GM23248 (cell line): ENCODE measurements at regions not wholly inside any gene's neighbourhood (a gene's known extent, or its start where the extent isn't known, plus 50 kb on each side); places are given as distances from the start of the nearest gene placed in this dataset.

Source experiments
- EZH2 ChIP-seq: fragments of 200-600 bp; sonication (generic); IDR thresholded peaks from 2 replicates; pipeline ENCODE4 v1.6.1; 2018; ENCODE audit warnings: antibody characterized with exemption, mild to moderate bottlenecking; ENCODE audit not compliant: insufficient read depth, poor library complexity, severe bottlenecking
- EZH2phosphoT487 ChIP-seq: fragments of 200-600 bp; sonication (generic); IDR thresholded peaks from 2 replicates; pipeline ENCODE4 v1.6.1; 2018; ENCODE audit warnings: antibody characterized with exemption, moderate library complexity, mild to moderate bottlenecking, low read depth; ENCODE audit not compliant: insufficient read depth

DNA sequence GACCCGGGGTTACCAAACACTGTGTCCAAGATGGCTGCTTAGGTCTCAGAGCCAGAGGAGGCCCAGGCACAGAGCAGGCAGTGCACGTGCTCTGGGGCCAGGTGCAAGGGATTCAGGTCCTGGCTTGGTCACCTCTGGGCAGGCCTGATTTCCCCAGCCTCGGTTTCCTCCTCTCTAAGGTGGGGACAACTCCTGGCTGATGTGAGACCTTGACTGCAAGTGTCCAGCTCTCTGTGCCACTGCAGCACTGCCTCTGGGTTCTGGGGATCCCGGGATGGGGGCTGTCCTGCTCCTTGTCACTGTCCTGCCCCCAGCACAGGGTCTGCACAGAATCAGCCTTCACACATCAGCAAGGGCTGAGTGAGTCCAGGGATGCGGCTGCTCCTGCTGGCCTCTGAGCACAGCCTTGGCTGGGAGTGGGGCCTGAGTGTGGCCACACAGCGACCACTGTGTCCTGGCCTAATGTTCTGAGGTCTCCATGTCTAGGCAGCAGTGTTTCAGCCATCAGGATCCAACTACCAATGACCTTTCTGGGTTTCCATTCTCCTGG, 170.2 kb upstream of the HDAC4 start:
- TF ChIP-seq EZH2 = no peak
- TF ChIP-seq EZH2phosphoT487 = no peak
